Nephron progenitor cell (in vitro differentiated cells): ENCODE measurements at regions not wholly inside any gene's neighbourhood (a gene's known extent, or its start where the extent isn't known, plus 50 kb on each side); places are given as distances from the start of the nearest gene placed in this dataset.
A peak's percentile ranks its signal among the peaks of the same experiment; 100 is the strongest.

Experiments
- DNase-seq: peaks from one replicate; pipeline ENCODE4 v3.0.0; 2021
- H3K27ac Mint-ChIP-seq: 2 replicates; pipeline ENCODE4 v1.8.0; 2021; ENCODE audit warnings: mild to moderate bottlenecking, moderate library complexity, mixed read lengths
- H3K27me3 Mint-ChIP-seq: 2 replicates; pipeline ENCODE4 v1.8.0; 2021; ENCODE audit warnings: mild to moderate bottlenecking, low read depth, mixed read lengths; ENCODE audit not compliant: poor library complexity
- H3K36me3 Mint-ChIP-seq: 2 replicates; pipeline ENCODE4 v1.8.0; 2021; ENCODE audit warnings: low read depth, mixed read lengths
- H3K4me1 Mint-ChIP-seq: 2 replicates; pipeline ENCODE4 v1.8.0; 2021; ENCODE audit warnings: mixed read lengths
- H3K4me3 Mint-ChIP-seq: 2 replicates; pipeline ENCODE4 v1.8.0; 2021; ENCODE audit warnings: mild to moderate bottlenecking, moderate library complexity, mixed read lengths
- H3K9me3 Mint-ChIP-seq: 2 replicates; pipeline ENCODE4 v1.8.0; 2021; ENCODE audit warnings: mild to moderate bottlenecking, moderate library complexity, mixed read lengths
- TF ChIP-seq, protein P1 (sequence below): fragments of 200-600 bp; sonication (generic); IDR thresholded peaks from 2 replicates; pipeline ENCODE4 v1.5.0; 2021; ENCODE audit warnings: antibody characterized with exemption

DNA sequence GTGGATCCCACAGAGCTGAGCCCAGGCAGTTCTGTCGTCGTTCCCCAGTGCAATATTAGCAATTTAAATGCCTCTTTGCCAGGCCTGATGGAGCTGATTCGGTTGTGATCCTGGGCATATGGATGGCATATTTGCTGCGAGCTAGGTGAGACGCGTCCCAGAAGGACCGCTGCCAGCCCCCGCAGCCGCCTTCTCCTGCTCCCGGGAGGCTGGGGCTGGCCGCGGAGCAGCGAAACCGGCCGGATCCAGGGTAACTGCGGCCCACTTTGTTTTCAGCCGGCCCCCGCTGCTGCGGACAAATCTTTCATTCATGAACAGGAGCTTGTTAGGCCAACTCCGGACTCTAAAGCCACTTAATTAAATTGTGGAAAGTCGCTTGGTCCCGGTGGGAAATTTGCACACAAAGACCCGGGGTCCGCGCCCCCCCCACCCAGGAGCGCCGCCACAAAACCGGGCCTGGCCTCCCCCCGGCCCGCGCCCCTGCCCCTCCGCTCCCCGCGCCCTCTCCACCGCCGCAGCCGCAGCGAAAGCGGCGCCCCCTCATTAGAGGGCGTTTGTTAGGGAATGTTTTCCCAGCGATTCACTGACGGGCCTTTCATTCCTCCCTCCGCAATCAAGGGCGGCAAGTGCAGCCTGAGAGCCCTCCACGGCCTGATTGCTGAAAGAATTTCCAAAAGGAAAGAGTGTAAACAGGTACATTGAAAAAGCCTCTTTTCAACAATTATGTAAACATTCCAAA lies 383.3 kb downstream of the RRAGC start:
- Mint-ChIP-seq H3K4me3 (peak overlapping the region; percentile 82), H3K9me3 (peaks cover 27% of the 10 kb centered on the region), H3K36me3 (peaks cover 13% of the 10 kb centered on the region), H3K4me1 (peaks cover 27% of the 10 kb centered on the region), H3K27me3 (peaks cover 75% of the 10 kb centered on the region), H3K27ac (no peak overlapping the region)
- TF ChIP-seq, protein P1, sequence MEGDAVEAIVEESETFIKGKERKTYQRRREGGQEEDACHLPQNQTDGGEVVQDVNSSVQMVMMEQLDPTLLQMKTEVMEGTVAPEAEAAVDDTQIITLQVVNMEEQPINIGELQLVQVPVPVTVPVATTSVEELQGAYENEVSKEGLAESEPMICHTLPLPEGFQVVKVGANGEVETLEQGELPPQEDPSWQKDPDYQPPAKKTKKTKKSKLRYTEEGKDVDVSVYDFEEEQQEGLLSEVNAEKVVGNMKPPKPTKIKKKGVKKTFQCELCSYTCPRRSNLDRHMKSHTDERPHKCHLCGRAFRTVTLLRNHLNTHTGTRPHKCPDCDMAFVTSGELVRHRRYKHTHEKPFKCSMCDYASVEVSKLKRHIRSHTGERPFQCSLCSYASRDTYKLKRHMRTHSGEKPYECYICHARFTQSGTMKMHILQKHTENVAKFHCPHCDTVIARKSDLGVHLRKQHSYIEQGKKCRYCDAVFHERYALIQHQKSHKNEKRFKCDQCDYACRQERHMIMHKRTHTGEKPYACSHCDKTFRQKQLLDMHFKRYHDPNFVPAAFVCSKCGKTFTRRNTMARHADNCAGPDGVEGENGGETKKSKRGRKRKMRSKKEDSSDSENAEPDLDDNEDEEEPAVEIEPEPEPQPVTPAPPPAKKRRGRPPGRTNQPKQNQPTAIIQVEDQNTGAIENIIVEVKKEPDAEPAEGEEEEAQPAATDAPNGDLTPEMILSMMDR: no peak
- DNase-seq: peak; percentile 51

DNA sequence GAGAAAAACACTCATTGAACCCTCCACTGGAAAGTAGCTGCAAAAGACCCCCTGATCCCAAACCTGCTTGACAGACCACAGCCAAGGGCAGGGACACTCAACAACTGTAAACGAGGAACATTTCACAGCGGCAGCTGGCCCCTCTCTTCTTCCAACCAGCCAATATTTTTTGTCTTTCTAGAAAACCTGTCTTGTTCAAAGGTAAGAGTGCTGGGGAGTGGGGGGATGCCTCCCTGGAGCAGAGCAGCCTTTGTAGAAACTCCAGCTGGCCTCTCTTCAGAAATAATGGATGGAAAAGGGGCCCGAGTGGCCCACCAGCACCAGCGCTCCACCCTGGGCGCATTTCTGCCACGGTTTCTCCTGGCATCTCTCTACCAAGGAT lies 384.0 kb downstream of the RRAGC start:
- Mint-ChIP-seq H3K27me3 (peaks cover 79% of the 10 kb centered on the region), H3K36me3 (peaks cover 13% of the 10 kb centered on the region), H3K27ac (no peak overlapping the region), H3K4me1 (peaks cover 27% of the 10 kb centered on the region), H3K9me3 (peaks cover 24% of the 10 kb centered on the region), H3K4me3 (peak overlapping the region; percentile 82)
- no peak for DNase-seq
- TF ChIP-seq, protein P1: no peak

DNA sequence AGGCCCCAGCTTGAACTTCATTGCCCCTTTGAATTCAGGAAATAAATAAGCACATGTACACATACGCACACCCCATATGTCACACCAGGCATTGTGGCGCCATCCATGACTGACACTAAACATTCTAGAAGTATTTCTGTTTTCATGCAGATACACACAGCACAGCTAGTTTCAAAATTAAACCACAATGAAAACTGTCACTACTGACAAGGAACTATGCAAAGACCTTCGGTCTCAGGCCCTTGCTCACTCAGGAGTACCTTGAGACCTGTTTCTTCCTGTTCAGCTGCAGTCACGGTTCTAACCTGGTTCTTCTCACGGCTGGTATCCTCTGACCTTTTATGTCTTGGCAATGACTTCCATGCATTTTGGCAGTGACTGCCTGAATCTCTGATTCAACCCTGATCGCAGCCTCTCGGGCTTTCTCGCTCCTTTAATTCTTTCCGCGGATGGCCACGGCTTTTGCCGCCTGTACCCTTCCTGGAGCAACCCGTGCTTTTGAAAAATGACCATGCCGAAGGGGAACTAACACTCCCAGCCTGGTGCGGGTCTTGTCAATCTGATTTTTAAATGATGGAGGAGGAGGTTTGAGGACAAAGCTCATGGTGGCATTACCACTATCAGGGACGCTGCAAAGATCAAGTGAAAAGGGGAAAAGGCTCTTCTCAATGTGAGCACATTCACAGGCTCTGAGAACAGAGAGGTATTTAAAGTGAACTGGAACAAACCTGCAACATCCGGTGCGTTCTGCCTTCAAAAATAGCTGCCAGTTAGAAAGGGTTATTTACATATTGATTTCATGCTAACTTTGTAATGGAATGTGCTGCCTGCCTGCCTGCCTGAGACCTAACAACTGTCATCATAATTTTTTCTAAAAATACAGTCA lies 384.6 kb downstream of the RRAGC start:
- DNase-seq: no peak
- H3K27me3 Mint-ChIP-seq: peaks cover 79% of the 10 kb centered on the region

DNA sequence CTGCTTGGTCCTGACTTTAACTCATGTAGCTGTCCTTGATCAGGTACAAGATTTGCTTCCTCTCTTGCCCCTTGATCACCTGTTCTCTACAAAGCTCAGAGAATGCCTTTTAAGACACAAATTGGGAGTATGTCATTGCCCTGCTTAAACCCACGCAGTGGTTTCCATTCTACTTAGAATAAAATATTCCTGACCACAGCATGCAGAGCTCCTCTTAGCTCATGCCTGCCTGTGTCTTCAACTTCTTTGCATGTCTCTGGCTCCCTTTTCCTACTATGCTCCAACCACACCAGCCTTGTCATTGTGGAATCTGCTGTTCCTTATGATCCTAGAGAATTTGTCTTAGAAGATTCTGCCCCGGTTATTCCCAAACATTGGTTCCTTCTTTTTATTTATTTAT lies 393.1 kb downstream of the RRAGC start:
- no peak for DNase-seq
- no peak overlapping the region for H3K27ac Mint-ChIP-seq
- peaks cover 4% of the 10 kb centered on the region for H3K36me3 Mint-ChIP-seq
- TF ChIP-seq, protein P1: no peak
- peaks cover 4% of the 10 kb centered on the region for H3K4me1 Mint-ChIP-seq
- no peak overlapping the region for H3K4me3 Mint-ChIP-seq
- H3K27me3 Mint-ChIP-seq: peaks cover 17% of the 10 kb centered on the region
- peaks cover 22% of the 10 kb centered on the region for H3K9me3 Mint-ChIP-seq

More for the DNA sequence above, 384.6 kb downstream of the RRAGC start:
- TF ChIP-seq, protein P1: no peak
- H3K4me1 Mint-ChIP-seq: peaks cover 27% of the 10 kb centered on the region
- H3K4me3 Mint-ChIP-seq: peak overlapping the region; percentile 82
- H3K27ac Mint-ChIP-seq: no peak overlapping the region
- peaks cover 13% of the 10 kb centered on the region for H3K36me3 Mint-ChIP-seq
- H3K9me3 Mint-ChIP-seq: peaks cover 21% of the 10 kb centered on the region

DNA sequence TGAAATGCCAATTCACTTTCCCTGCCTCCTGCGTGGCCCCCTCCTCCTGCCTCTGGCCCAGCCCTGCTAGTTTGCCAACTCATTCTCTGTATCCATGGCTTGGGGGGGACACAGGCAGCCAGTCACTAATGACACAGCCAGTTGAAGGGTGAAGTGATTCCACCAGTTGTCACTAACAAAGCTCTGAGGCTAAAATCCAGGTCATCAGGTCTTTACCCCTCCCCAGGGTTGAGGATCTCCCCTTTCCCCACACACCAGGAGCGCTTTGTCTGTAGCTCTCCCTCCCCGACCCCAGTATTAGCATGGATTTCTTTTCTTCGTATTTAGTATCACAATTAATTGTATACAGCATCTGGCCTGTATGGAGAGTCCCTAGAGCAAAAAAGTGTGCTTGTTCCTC lies 394.1 kb downstream of the RRAGC start:
- DNase-seq: no peak
- H3K9me3 Mint-ChIP-seq: peaks cover 29% of the 10 kb centered on the region
- peaks cover 4% of the 10 kb centered on the region for H3K4me1 Mint-ChIP-seq
- TF ChIP-seq, protein P1: no peak
- H3K27ac Mint-ChIP-seq: no peak overlapping the region
- H3K4me3 Mint-ChIP-seq: no peak overlapping the region
- H3K36me3 Mint-ChIP-seq: peaks cover 9% of the 10 kb centered on the region
- peaks cover 11% of the 10 kb centered on the region for H3K27me3 Mint-ChIP-seq
